T-helper 1 cell treated with Interleukin-12 subunit alpha and Interleukin-12 subunit beta and Interleukin-4 antibody, amounts not matched to agents 30 ng/mL and 1 ng/mL, for 36 hours (primary cell): ENCODE measurements at regions not wholly inside any gene's neighbourhood (a gene's known extent, or its start where the extent isn't known, plus 50 kb on each side); places are given as distances from the start of the nearest gene placed in this dataset.

Experiments
- intact Hi-C: fragments of 100-400 bp; cut with micrococcal nuclease; formaldehyde crosslinking; loops from one replicate; pipeline ENCODE4 v1.15.1; 2024

GRCh38 chr15:70197945-70198361, 100.2 kb upstream of the TLE3 start:
- intact Hi-C loops, result no loop called here

- intact Hi-C loops, result no loop called here
Measured at GRCh38 chr15:70197318-70197944, 99.7 kb upstream of the TLE3 start.

- intact Hi-C loops, result no loop called here
Measured at GRCh38 chr15:70196372-70197316, 98.9 kb upstream of the TLE3 start.

GRCh38 chr15:70195587-70196305, 98.0 kb upstream of the TLE3 start:
- intact Hi-C loops, result no loop called here

GRCh38 chr15:70195171-70195570, 97.5 kb upstream of the TLE3 start:
- intact Hi-C loops, result no loop called here

- intact Hi-C loops, result no loop called here
Measured at GRCh38 chr15:70194266-70194665, 96.5 kb upstream of the TLE3 start.

GRCh38 chr15:70193734-70194133, 96.0 kb upstream of the TLE3 start:
- intact Hi-C loops, result no loop called here

- intact Hi-C loops, result no loop called here
Measured at GRCh38 chr15:70192490-70192889, 94.8 kb upstream of the TLE3 start.

- intact Hi-C loops, result no loop called here
Measured at GRCh38 chr15:70192041-70192440, 94.3 kb upstream of the TLE3 start.

GRCh38 chr15:70190965-70191364, 93.2 kb upstream of the TLE3 start:
- intact Hi-C loops, result no loop called here

- intact Hi-C loops, result no loop called here
Measured at GRCh38 chr15:70189826-70190695, 92.3 kb upstream of the TLE3 start.

GRCh38 chr15:70188286-70188685, 90.6 kb upstream of the TLE3 start:
- intact Hi-C loops, result no loop called here

- intact Hi-C loops, result no loop called here
Measured at GRCh38 chr15:70187331-70187730, 89.6 kb upstream of the TLE3 start.

GRCh38 chr15:70186152-70186551, 88.4 kb upstream of the TLE3 start:
- intact Hi-C loops, result no loop called here

GRCh38 chr15:70185251-70185711, 87.6 kb upstream of the TLE3 start:
- intact Hi-C loops, result no loop called here

GRCh38 chr15:70182858-70183695, 85.4 kb upstream of the TLE3 start:
- intact Hi-C loops, result no loop called here

GRCh38 chr15:70181626-70182255, 84.0 kb upstream of the TLE3 start:
- intact Hi-C loops, result no loop called here

GRCh38 chr15:70180186-70180875, 82.6 kb upstream of the TLE3 start:
- intact Hi-C loops, result no loop called here

- intact Hi-C loops, result no loop called here
Measured at GRCh38 chr15:70179309-70179892, 81.7 kb upstream of the TLE3 start.
